Type B pancreatic cell (in vitro differentiated cells): ENCODE measurements at regions not wholly inside any gene's neighbourhood (a gene's known extent, or its start where the extent isn't known, plus 50 kb on each side); places are given as distances from the start of the nearest gene placed in this dataset.

Experiments
- DNase-seq: peaks from one replicate; pipeline ENCODE4 v3.0.0; 2021; ENCODE audit warnings: mixed read lengths; ENCODE audit not compliant: unreplicated experiment; ENCODE audit errors: extremely low spot score
- H3K27ac Mint-ChIP-seq: 2 replicates; pipeline ENCODE4 v1.8.0; 2021; ENCODE audit warnings: mild to moderate bottlenecking, mixed read lengths
- H3K27me3 Mint-ChIP-seq: 2 replicates; pipeline ENCODE4 v1.8.0; 2021; ENCODE audit warnings: mixed read lengths
- H3K36me3 Mint-ChIP-seq: 2 replicates; pipeline ENCODE4 v1.8.0; 2021; ENCODE audit warnings: mixed read lengths
- H3K4me1 Mint-ChIP-seq: one replicate; pipeline ENCODE4 v1.8.0; 2021; ENCODE audit warnings: mixed read lengths; ENCODE audit not compliant: unreplicated experiment
- H3K4me3 Mint-ChIP-seq: 2 replicates; pipeline ENCODE4 v1.8.0; 2021; ENCODE audit warnings: mild to moderate bottlenecking, mixed read lengths
- H3K9me3 Mint-ChIP-seq: 2 replicates; pipeline ENCODE4 v1.8.0; 2021; ENCODE audit warnings: mixed read lengths
- CTCF ChIP-seq: fragments of 200-600 bp; sonication (generic); conservative IDR thresholded peaks from 2 replicates; pipeline ENCODE4 v1.5.0; 2021; ENCODE audit warnings: antibody characterized with exemption, mild to moderate bottlenecking

GRCh38 chr4:144799486-144799885, 153.5 kb downstream of the HHIP start:
- Mint-ChIP-seq H3K36me3 (no peaks in the 10 kb centered on the region), H3K27ac (no peak overlapping the region), H3K27me3 (no peaks in the 10 kb centered on the region), H3K4me1 (no peaks in the 10 kb centered on the region), H3K4me3 (no peak overlapping the region), H3K9me3 (peaks cover 18% of the 10 kb centered on the region)
- TF ChIP-seq CTCF, result no peak
- DNase-seq, result no peak

GRCh38 chr4:144801731-144802130, 155.8 kb downstream of the HHIP start:
- Mint-ChIP-seq H3K27ac (no peak overlapping the region), H3K9me3 (peaks cover 18% of the 10 kb centered on the region), H3K27me3 (no peaks in the 10 kb centered on the region), H3K4me1 (no peaks in the 10 kb centered on the region), H3K36me3 (no peaks in the 10 kb centered on the region), H3K4me3 (no peak overlapping the region)
- no peak for DNase-seq
- TF ChIP-seq CTCF, result no peak

GRCh38 chr4:144808034-144808433, 162.1 kb downstream of the HHIP start:
- no peaks in the 10 kb centered on the region for H3K27me3 Mint-ChIP-seq
- H3K9me3 Mint-ChIP-seq, result peaks cover 17% of the 10 kb centered on the region
- DNase-seq, result no peak
- H3K27ac Mint-ChIP-seq, result no peak overlapping the region
- H3K4me3 Mint-ChIP-seq, result peak overlapping the region; percentile 48
- no peaks in the 10 kb centered on the region for H3K4me1 Mint-ChIP-seq
- H3K36me3 Mint-ChIP-seq, result peaks cover 7% of the 10 kb centered on the region
- TF ChIP-seq CTCF, result no peak

GRCh38 chr4:144809056-144809640, 163.2 kb downstream of the HHIP start:
- no peak for DNase-seq
- peaks cover 7% of the 10 kb centered on the region for H3K36me3 Mint-ChIP-seq
- TF ChIP-seq CTCF, result no peak
- no peak overlapping the region for H3K27ac Mint-ChIP-seq
- H3K4me3 Mint-ChIP-seq, result peak overlapping the region; percentile 81
- H3K27me3 Mint-ChIP-seq, result no peaks in the 10 kb centered on the region
- H3K9me3 Mint-ChIP-seq, result peaks cover 12% of the 10 kb centered on the region
- no peaks in the 10 kb centered on the region for H3K4me1 Mint-ChIP-seq

- Mint-ChIP-seq H3K27ac (no peak overlapping the region), H3K36me3 (no peaks in the 10 kb centered on the region), H3K4me3 (no peak overlapping the region), H3K27me3 (no peaks in the 10 kb centered on the region), H3K9me3 (no peaks in the 10 kb centered on the region), H3K4me1 (peaks cover 4% of the 10 kb centered on the region)
- no peak for DNase-seq
- no peak for TF ChIP-seq CTCF
Observed at GRCh38 chr4:144816668-144817067, 170.7 kb downstream of the HHIP start.

GRCh38 chr4:144817081-144817480, 171.1 kb downstream of the HHIP start:
- Mint-ChIP-seq H3K36me3 (no peaks in the 10 kb centered on the region), H3K9me3 (no peaks in the 10 kb centered on the region), H3K4me3 (no peak overlapping the region), H3K27ac (no peak overlapping the region), H3K27me3 (no peaks in the 10 kb centered on the region), H3K4me1 (peaks cover 4% of the 10 kb centered on the region)
- TF ChIP-seq CTCF, result no peak
- DNase-seq, result no peak
